ENCODE measurements at regions not wholly inside any gene's neighbourhood (a gene's known extent, or its start where the extent isn't known, plus 50 kb on each side); places are given as distances from the start of the nearest gene placed in this dataset.
"Not testable (repeated sequence)": the region's sequence is repeated elsewhere in the genome, so short reads cannot be mapped to it uniquely, and the experiment has no call there.

- DNase-seq: no peak
These were observed 90.3 kb upstream of the MAML3 start for GRCh38 chr4:140244328-140244727.

GRCh38 chr4:140243278-140243753 lies 89.3 kb upstream of the MAML3 start:
- DNase-seq: peak; percentile 46

- DNase-seq: peak; percentile 41
These were observed 88.6 kb upstream of the MAML3 start for GRCh38 chr4:140242357-140243277.

- DNase-seq: peak; percentile 18
These were observed 86.3 kb upstream of the MAML3 start for GRCh38 chr4:140240237-140240636.

GRCh38 chr4:140239311-140239710 lies 85.3 kb upstream of the MAML3 start:
- DNase-seq: peak; percentile 33

- DNase-seq: peak; percentile 80
These were observed 84.5 kb upstream of the MAML3 start for GRCh38 chr4:140238351-140239056.

GRCh38 chr4:140237616-140238350 lies 83.8 kb upstream of the MAML3 start:
- DNase-seq: peak; percentile 81

GRCh38 chr4:140236654-140237169 lies 82.7 kb upstream of the MAML3 start:
- DNase-seq: no peak

- no peak for DNase-seq
These were observed 80.7 kb upstream of the MAML3 start for GRCh38 chr4:140234697-140235060.

GRCh38 chr4:140233791-140234696 lies 80.1 kb upstream of the MAML3 start:
- DNase-seq: no peak

- DNase-seq: no peak
These were observed 75.9 kb upstream of the MAML3 start for GRCh38 chr4:140229881-140230280.

GRCh38 chr4:140227286-140227685 lies 73.3 kb upstream of the MAML3 start:
- no peak for DNase-seq

GRCh38 chr4:140223056-140223810 lies 69.2 kb upstream of the MAML3 start:
- no peak for DNase-seq

GRCh38 chr4:140222171-140222570 lies 68.2 kb upstream of the MAML3 start:
- no peak for DNase-seq

GRCh38 chr4:140220058-140220457 lies 66.1 kb upstream of the MAML3 start:
- DNase-seq: no peak

- no peak for DNase-seq
These were observed 65.6 kb upstream of the MAML3 start for GRCh38 chr4:140219567-140219966.

- DNase-seq: not testable (repeated sequence)
These were observed 65.1 kb upstream of the MAML3 start for GRCh38 chr4:140219070-140219469.

- DNase-seq: no peak
These were observed 59.8 kb upstream of the MAML3 start for GRCh38 chr4:140213749-140214148.

- DNase-seq: no peak
These were observed 59.1 kb upstream of the MAML3 start for GRCh38 chr4:140213116-140213515.

- no peak for DNase-seq
These were observed 58.7 kb upstream of the MAML3 start for GRCh38 chr4:140212646-140213045.

- no peak for DNase-seq
These were observed 58.2 kb upstream of the MAML3 start for GRCh38 chr4:140212194-140212593.
